ENCODE measurements at regions not wholly inside any gene's neighbourhood (a gene's known extent, or its start where the extent isn't known, plus 50 kb on each side); places are given as distances from the start of the nearest gene placed in this dataset.

DNA sequence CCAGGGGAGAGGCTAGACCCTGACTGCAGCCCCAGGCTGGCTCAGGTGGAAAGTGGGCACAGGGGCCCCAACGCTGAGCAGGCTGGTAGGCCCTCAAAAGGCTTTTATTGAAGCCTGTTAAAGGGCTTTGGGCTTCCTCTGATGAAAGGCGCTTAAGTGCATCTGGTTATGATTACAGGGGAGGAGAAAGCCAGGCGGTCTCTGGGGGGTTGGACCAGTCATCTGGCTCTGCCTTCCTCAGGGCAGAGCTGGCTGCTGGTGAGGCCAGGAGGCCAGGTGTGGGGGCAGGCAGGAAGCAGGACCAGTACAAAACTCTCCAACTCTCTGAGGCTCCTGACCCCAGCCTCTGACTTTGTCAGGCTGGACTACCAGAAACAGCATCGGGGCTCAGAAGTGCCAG lies 68.8 kb upstream of the BCOR start:
- Histone ChIP-seq H3K4me1 (peaks cover 4 to 33% (median 13%) of the 10 kb centered on the region in 4 donors), H3K27me3 (no peaks in the 10 kb centered on the region), H3K4me3 (no peak overlapping the region), H3K36me3 (no peaks in the 10 kb centered on the region), H3K27ac (no peak overlapping the region), H3K9me3 (no peaks in the 10 kb centered on the region)
- DNase-seq = no peak
- 41% methylated on average over 4 of the region's 4 CpGs; no CpG with 5 or more reads in 1 of the 2 donors for WGBS, 2 donors (ENCODE audit: low coverage in 1 of 2)
- intact Hi-C loops (cut with DNase I; ENCODE audit: low total_unique reads) = loop anchor here (5.0 kb wide), 1 partner anchor 69 kb away; the partner anchor contains the start of gene BCOR
- in situ Hi-C loops (cut with MboI; ENCODE audit: low pct_ligation_motif_present in 1 of 4, low pct_unique_long_range_greater_than_20kb in 1 of 4, low sequenced_read_pairs in 3 of 4) = loop anchor here in 1 of 4 donors (10.0 kb wide), 1 partner anchor 432 kb away; no protein-coding TSS in a partner anchor
- TF ChIP-seq, protein P1, sequence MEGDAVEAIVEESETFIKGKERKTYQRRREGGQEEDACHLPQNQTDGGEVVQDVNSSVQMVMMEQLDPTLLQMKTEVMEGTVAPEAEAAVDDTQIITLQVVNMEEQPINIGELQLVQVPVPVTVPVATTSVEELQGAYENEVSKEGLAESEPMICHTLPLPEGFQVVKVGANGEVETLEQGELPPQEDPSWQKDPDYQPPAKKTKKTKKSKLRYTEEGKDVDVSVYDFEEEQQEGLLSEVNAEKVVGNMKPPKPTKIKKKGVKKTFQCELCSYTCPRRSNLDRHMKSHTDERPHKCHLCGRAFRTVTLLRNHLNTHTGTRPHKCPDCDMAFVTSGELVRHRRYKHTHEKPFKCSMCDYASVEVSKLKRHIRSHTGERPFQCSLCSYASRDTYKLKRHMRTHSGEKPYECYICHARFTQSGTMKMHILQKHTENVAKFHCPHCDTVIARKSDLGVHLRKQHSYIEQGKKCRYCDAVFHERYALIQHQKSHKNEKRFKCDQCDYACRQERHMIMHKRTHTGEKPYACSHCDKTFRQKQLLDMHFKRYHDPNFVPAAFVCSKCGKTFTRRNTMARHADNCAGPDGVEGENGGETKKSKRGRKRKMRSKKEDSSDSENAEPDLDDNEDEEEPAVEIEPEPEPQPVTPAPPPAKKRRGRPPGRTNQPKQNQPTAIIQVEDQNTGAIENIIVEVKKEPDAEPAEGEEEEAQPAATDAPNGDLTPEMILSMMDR (IDR thresholded peaks at IDR 0.05) = no peak
- TF ChIP-seq POLR2A (IDR thresholded peaks at IDR 0.05) (no peak), POLR2AphosphoS5 (IDR thresholded peaks at IDR 0.05) (no peak), EP300 (IDR thresholded peaks at IDR 0.05; ENCODE audit: low read depth) (no peak)

DNA sequence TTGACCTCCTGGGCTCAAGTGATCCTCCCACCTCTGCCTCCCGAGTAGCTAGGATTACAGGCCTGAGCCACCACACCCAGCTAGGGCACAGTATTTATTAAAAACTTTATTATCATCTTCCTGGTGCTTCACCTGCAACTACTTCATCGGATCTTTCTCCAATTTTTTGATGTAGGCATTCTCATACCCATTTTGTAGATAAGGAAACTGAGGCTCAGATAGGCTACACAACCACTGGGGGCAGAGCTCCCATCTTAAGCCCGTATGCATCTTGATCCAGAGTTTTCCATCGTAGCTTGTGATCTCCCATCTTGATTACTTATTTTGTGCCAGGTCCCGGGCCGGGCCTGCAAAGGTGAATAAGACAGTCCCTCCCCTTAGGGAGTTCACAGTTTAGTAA lies 68.1 kb upstream of the BCOR start:
- WGBS, 2 donors (ENCODE audit: low coverage in 1 of 2) = 78 to 86% methylated on average over 2 to 6 of the region's 6 CpGs
- Histone ChIP-seq H3K4me3 (no peak overlapping the region), H3K36me3 (no peaks in the 10 kb centered on the region), H3K27me3 (no peaks in the 10 kb centered on the region), H3K9me3 (no peaks in the 10 kb centered on the region), H3K27ac (no peak overlapping the region), H3K4me1 (peaks cover 3 to 26% (median 9%) of the 10 kb centered on the region in 4 donors)
- in situ Hi-C loops (cut with MboI; ENCODE audit: low pct_ligation_motif_present in 1 of 4, low pct_unique_long_range_greater_than_20kb in 1 of 4, low sequenced_read_pairs in 3 of 4) (loop anchor here in 1 of 4 donors (10.0 kb wide), 1 partner anchor 431 kb away; no protein-coding TSS in a partner anchor), intact Hi-C loops (cut with DNase I; ENCODE audit: low total_unique reads) (loop anchor here (5.0 kb wide), 1 partner anchor 69 kb away; the partner anchor contains the start of gene BCOR)
- no peak for DNase-seq
- TF ChIP-seq POLR2A (IDR thresholded peaks at IDR 0.05) (no peak), POLR2AphosphoS5 (IDR thresholded peaks at IDR 0.05) (no peak), EP300 (IDR thresholded peaks at IDR 0.05; ENCODE audit: low read depth) (no peak)
- TF ChIP-seq, protein P1 (IDR thresholded peaks at IDR 0.05) = no peak

DNA sequence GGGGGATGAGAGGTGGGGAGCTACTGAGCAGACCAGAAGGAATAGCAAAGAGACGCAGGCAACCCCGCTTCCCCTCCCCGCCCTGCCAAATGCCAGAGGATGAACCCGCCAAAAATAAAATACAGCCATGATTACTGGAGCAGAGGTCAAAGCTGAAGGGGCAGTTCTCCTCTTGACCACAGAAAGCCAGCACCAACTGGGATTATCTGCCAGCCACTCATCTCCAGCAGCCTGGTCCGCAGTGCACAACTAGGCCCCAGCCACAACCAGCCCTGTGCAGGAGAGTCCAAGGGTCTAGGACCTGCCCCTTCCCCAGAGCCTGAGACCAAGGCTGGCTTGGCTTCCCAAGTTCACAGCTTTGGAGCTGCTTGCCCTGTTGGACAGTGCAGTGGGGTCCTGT lies 67.4 kb upstream of the BCOR start:
- TF ChIP-seq POLR2AphosphoS5 (IDR thresholded peaks at IDR 0.05) (no peak), POLR2A (IDR thresholded peaks at IDR 0.05) (no peak)
- TF ChIP-seq, protein P1 (IDR thresholded peaks at IDR 0.05) = no peak
- in situ Hi-C loops (cut with MboI; ENCODE audit: low pct_ligation_motif_present in 1 of 4, low pct_unique_long_range_greater_than_20kb in 1 of 4, low sequenced_read_pairs in 3 of 4) = loop anchor here in 1 of 4 donors (10.0 kb wide), 1 partner anchor 430 kb away; no protein-coding TSS in a partner anchor
- H3K27ac ChIP-seq = no peak overlapping the region
- no peak for DNase-seq
- intact Hi-C loops (cut with DNase I; ENCODE audit: low total_unique reads) = loop anchor here (5.0 kb wide), 1 partner anchor 68 kb away; the partner anchor contains the start of gene BCOR
- H3K4me1 ChIP-seq = peaks cover 3 to 23% (median 9%) of the 10 kb centered on the region in 4 donors
- 79% methylated on average over 5 of the region's 5 CpGs; no CpG with 5 or more reads in 1 of the 2 donors for WGBS, 2 donors (ENCODE audit: low coverage in 1 of 2)
- no peaks in the 10 kb centered on the region for H3K36me3 ChIP-seq
- H3K27me3 ChIP-seq = no peaks in the 10 kb centered on the region
- H3K4me3 ChIP-seq = no peak overlapping the region
- H3K9me3 ChIP-seq = no peaks in the 10 kb centered on the region

DNA sequence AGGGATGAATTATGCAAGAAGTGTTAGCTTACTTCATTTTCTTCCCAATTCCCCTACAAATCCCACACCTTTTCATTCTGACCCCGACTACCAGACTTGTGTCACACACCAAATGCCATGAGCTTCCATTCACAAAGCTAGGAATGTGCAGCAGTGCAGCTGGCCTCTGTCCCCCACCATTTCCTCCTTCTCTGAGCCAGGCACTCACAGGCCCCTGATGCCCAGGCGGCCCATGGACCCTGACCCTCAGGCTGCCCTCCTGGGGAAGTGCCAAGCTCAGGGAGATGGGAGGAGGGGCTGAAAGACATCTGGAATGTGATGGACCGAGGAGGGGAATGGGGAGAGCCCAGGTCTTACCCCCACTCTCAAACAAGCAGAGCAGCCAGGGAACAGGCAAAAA lies 67.0 kb upstream of the BCOR start:
- Histone ChIP-seq H3K36me3 (no peaks in the 10 kb centered on the region), H3K27ac (no peak overlapping the region), H3K4me1 (peaks cover under 1 to 23% (median 9%) of the 10 kb centered on the region in 4 donors), H3K9me3 (no peaks in the 10 kb centered on the region), H3K27me3 (no peaks in the 10 kb centered on the region), H3K4me3 (no peak overlapping the region)
- intact Hi-C loops (cut with DNase I; ENCODE audit: low total_unique reads) (loop anchor here (5.0 kb wide), 1 partner anchor 67 kb away; the partner anchor contains the start of gene BCOR), in situ Hi-C loops (cut with MboI; ENCODE audit: low pct_ligation_motif_present in 1 of 4, low pct_unique_long_range_greater_than_20kb in 1 of 4, low sequenced_read_pairs in 3 of 4) (loop anchor here in 1 of 4 donors (10.0 kb wide), 1 partner anchor 430 kb away; no protein-coding TSS in a partner anchor)
- TF ChIP-seq EP300 (IDR thresholded peaks at IDR 0.05; ENCODE audit: low read depth) = no peak
- TF ChIP-seq POLR2A (IDR thresholded peaks at IDR 0.05) = no peak
- TF ChIP-seq POLR2AphosphoS5 (IDR thresholded peaks at IDR 0.05) = no peak
- TF ChIP-seq, protein P1 (IDR thresholded peaks at IDR 0.05) = no peak
- no peak for DNase-seq
- 50% methylated on average over 3 of the region's 3 CpGs; no CpG with 5 or more reads in 1 of the 2 donors for WGBS, 2 donors (ENCODE audit: low coverage in 1 of 2)

Data from transverse colon (tissue), 4 donors.